Lung (tissue), 11 donors: ENCODE measurements at regions not wholly inside any gene's neighbourhood (a gene's known extent, or its start where the extent isn't known, plus 50 kb on each side); places are given as distances from the start of the nearest gene placed in this dataset.

Source experiments
- ATAC-seq: fragments of 200-7000 bp; cut with Tn5 transposase; one replicate; pipeline ENCODE4 v1.9.1; 2020; ENCODE audit warnings: moderate number of reproducible peaks; ENCODE audit not compliant: insufficient read depth, low FRiP score
- DNase-seq, 3 donors: peaks; one replicate each; pipeline ENCODE4 v3.0.0-alpha.2; 2013 to 2017
- H3K27ac ChIP-seq, 2 donors: one replicate each; pipeline ENCODE4 v1.5.1; 2013; ENCODE audit warnings: mild to moderate bottlenecking in 2 of 2, moderate library complexity in 2 of 2, control low read depth in 1 of 2, inconsistent platforms in 1 of 2, low read depth in 1 of 2, low read length in 1 of 2
- H3K27me3 ChIP-seq, 3 donors: one replicate each; pipeline ENCODE4 v1.5.1; 2013; ENCODE audit warnings: low read length in 2 of 3; ENCODE audit not compliant: control insufficient read depth in 3 of 3, insufficient read depth in 3 of 3
- H3K36me3 ChIP-seq, 4 donors: one replicate each; pipeline ENCODE4 v1.5.1; 2013; ENCODE audit warnings: low read length in 4 of 4, mild to moderate bottlenecking in 1 of 4, moderate library complexity in 1 of 4; ENCODE audit not compliant: control insufficient read depth in 4 of 4, insufficient read depth in 4 of 4
- H3K4me1 ChIP-seq, 5 donors: one replicate each; pipeline ENCODE4 v1.5.1; 2013; ENCODE audit warnings: low read length in 5 of 5, mild to moderate bottlenecking in 2 of 5, moderate library complexity in 1 of 5; ENCODE audit not compliant: control insufficient read depth in 5 of 5, insufficient read depth in 5 of 5
- H3K4me3 ChIP-seq: one replicate; pipeline ENCODE4 v1.5.1; 2013; ENCODE audit warnings: mild to moderate bottlenecking, control low read depth, moderate library complexity
- H3K9ac ChIP-seq, 2 donors: one replicate each; pipeline ENCODE4 v1.5.1; 2013; ENCODE audit warnings: low read length in 2 of 2, control low read depth in 1 of 2; ENCODE audit not compliant: insufficient read depth in 1 of 2
- H3K9me3 ChIP-seq, 4 donors: one replicate each; pipeline ENCODE4 v1.5.1; 2013; ENCODE audit warnings: low read length in 3 of 4, mild to moderate bottlenecking in 1 of 4, moderate library complexity in 1 of 4; ENCODE audit not compliant: control insufficient read depth in 4 of 4, insufficient read depth in 3 of 4
- WGBS, 2 donors: extraction: QIAGEN DNeasy Blood & Tissue Kit; methylation state at CpG; one replicate each; pipeline ENCODE4 v1.1.7; 2013; 5-methylcytosine and 5-hydroxymethylcytosine counted together
- TF ChIP-seq, protein P1 (sequence below): IDR thresholded peaks from 2 replicates; pipeline ENCODE4 v1.5.1; 2012; ENCODE audit warnings: mild to moderate bottlenecking; ENCODE audit errors: control extremely low read depth, extremely low read depth
- donor health status: control.
- donor health status: control.
- donor health status: Bipolar disorder and iron deficiency.
- donor health status: healthy.
- donor health status: DM: yes; HTN: yes; CAD: no.

DNA sequence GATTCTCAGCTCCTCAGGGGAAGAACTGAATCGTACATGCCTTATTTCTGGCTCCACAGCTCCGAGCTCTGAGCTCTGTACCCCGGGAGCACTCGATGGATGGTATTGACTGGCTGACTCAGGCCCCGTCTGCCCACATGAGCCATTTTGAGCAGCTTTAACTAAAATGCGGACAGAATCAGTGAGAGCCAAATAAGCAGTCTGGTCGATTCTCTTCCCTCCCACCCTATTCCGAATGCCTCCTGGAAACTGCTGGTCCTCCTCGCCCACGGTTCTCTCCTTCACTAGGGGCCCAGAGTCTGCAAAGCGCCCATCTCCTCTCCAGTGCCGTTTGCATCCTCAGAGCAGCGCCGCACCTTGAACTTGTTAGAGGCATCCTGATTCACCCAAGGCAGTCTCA, 125.9 kb upstream of the IRF2BP2 start:
- ATAC-seq (no peak), DNase-seq (no peak)
- Histone ChIP-seq H3K4me1 (peaks cover 0 to 4% (median 0%) of the 10 kb centered on the region in 5 donors), H3K27ac (no peak overlapping the region), H3K9me3 (no peaks in the 10 kb centered on the region), H3K4me3 (no peak overlapping the region), H3K27me3 (no peaks in the 10 kb centered on the region), H3K9ac (no peak overlapping the region), H3K36me3 (no peaks in the 10 kb centered on the region)
- TF ChIP-seq, protein P1, sequence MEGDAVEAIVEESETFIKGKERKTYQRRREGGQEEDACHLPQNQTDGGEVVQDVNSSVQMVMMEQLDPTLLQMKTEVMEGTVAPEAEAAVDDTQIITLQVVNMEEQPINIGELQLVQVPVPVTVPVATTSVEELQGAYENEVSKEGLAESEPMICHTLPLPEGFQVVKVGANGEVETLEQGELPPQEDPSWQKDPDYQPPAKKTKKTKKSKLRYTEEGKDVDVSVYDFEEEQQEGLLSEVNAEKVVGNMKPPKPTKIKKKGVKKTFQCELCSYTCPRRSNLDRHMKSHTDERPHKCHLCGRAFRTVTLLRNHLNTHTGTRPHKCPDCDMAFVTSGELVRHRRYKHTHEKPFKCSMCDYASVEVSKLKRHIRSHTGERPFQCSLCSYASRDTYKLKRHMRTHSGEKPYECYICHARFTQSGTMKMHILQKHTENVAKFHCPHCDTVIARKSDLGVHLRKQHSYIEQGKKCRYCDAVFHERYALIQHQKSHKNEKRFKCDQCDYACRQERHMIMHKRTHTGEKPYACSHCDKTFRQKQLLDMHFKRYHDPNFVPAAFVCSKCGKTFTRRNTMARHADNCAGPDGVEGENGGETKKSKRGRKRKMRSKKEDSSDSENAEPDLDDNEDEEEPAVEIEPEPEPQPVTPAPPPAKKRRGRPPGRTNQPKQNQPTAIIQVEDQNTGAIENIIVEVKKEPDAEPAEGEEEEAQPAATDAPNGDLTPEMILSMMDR, result no peak
- WGBS, 2 donors, result 93 to 96% methylated on average over 14 of the region's 14 CpGs

DNA sequence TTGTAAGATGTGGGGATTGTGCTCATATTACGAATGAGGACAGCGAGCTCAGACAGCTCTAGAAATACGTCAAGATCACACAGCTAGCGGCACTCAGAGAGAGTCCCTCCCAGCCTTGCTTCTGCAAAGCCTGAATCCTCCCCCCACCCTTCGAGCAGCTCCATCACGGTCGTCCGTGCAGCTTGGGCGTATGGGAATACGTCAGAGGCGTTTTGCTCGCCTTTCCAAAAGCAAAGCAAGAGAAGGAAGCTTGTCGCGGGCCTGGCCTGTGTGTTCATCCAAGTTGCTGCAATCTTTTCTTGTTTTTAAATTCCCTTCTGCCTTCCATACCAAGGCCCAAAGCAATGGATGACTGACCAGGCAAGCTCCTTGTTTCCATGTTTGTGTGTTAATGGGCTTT, 125.5 kb upstream of the IRF2BP2 start:
- Histone ChIP-seq H3K36me3 (no peaks in the 10 kb centered on the region), H3K4me3 (no peak overlapping the region), H3K4me1 (peaks cover 0 to 4% (median 0%) of the 10 kb centered on the region in 5 donors), H3K9me3 (no peaks in the 10 kb centered on the region), H3K9ac (no peak overlapping the region), H3K27me3 (no peaks in the 10 kb centered on the region), H3K27ac (no peak overlapping the region)
- TF ChIP-seq, protein P1, result no peak
- no peak for ATAC-seq
- DNase-seq, result no peak
- WGBS, 2 donors, result 85 to 93% methylated on average over 14 of the region's 14 CpGs

DNA sequence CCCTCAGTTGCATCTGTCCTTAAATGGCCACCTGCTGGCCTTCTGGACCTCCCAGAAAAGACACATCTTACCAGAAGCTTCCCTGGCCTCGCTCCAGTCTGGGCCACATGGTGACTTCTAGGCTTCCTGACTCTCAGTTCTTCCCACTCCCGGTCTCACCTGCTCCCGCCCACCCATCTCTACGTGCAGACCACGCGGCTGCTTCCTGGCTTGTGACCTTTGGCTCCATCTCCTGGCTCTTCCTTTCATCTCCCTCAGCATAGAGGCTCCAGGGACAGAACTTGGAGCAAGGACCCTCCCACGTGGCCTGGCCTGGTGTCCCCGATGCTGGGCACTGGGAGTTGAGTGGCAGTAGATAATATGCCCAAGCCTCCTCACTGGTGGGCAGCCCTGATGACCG, 124.9 kb upstream of the IRF2BP2 start:
- no peaks in the 10 kb centered on the region for H3K36me3 ChIP-seq
- TF ChIP-seq, protein P1, result no peak
- H3K9ac ChIP-seq, result no peak overlapping the region
- ATAC-seq (no peak), DNase-seq (no peak)
- no peaks in the 10 kb centered on the region for H3K9me3 ChIP-seq
- H3K4me1 ChIP-seq, result peaks cover 0 to 4% (median 0%) of the 10 kb centered on the region in 5 donors
- H3K4me3 ChIP-seq, result no peak overlapping the region
- H3K27ac ChIP-seq, result no peak overlapping the region
- H3K27me3 ChIP-seq, result no peaks in the 10 kb centered on the region
- WGBS, 2 donors, result 70 to 83% methylated on average over 9 of the region's 9 CpGs

DNA sequence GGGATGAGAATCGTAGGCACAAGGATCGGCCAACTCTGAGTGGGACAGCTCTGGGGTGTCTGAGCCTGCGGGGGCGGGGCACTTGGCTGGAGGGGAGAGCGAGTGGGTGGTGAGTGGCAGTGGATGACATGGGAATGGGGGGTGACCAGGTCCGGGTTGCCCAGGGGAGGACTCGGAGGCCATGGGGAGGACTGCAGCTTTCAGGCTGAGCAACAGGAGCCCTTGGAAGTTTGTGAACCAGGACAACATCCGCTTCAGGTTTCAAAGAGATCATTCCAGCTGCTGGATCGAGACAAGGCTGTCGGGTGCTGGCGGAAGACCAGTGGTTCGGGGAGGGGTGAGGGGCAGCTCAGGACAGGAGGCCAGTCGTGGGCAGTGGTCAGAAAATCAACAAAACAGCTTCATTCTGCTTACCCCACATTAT, 124.4 kb upstream of the IRF2BP2 start:
- 90 to 92% methylated on average over 13 of the region's 13 CpGs for WGBS, 2 donors
- H3K27me3 ChIP-seq, result no peaks in the 10 kb centered on the region
- H3K4me1 ChIP-seq, result peaks cover 0 to 4% (median 0%) of the 10 kb centered on the region in 5 donors
- H3K9ac ChIP-seq, result no peak overlapping the region
- H3K36me3 ChIP-seq, result no peaks in the 10 kb centered on the region
- ATAC-seq (no peak), DNase-seq (no peak)
- H3K27ac ChIP-seq, result no peak overlapping the region
- H3K9me3 ChIP-seq, result no peaks in the 10 kb centered on the region
- no peak overlapping the region for H3K4me3 ChIP-seq
- TF ChIP-seq, protein P1, result no peak
